T-helper 2 cell treated with Interferon-gamma antibody and Interleukin-4, amounts not matched to agents 5 μg/mL and 100 μg/mL, for 36 hours (primary cell): ENCODE measurements at regions not wholly inside any gene's neighbourhood (a gene's known extent, or its start where the extent isn't known, plus 50 kb on each side); places are given as distances from the start of the nearest gene placed in this dataset.

Source experiments
- DNase-seq: peaks from one replicate; pipeline ENCODE4 v3.0.0; 2021; ENCODE audit warnings: low spot score
- H3K27ac Mint-ChIP-seq: one replicate; pipeline ENCODE4 v1.8.0; 2021; ENCODE audit warnings: mild to moderate bottlenecking, mixed read lengths
- H3K27me3 Mint-ChIP-seq: one replicate; pipeline ENCODE4 v1.8.0; 2021; ENCODE audit warnings: low read depth, mixed read lengths
- H3K36me3 Mint-ChIP-seq: one replicate; pipeline ENCODE4 v1.8.0; 2021; ENCODE audit warnings: low read depth, mixed read lengths
- H3K4me1 Mint-ChIP-seq: one replicate; pipeline ENCODE4 v1.8.0; 2021; ENCODE audit warnings: low read depth, mixed read lengths
- H3K4me3 Mint-ChIP-seq: one replicate; pipeline ENCODE4 v1.8.0; 2022; ENCODE audit warnings: mild to moderate bottlenecking, moderate library complexity, mixed read lengths
- H3K9me3 Mint-ChIP-seq: one replicate; pipeline ENCODE4 v1.8.0; 2021; ENCODE audit warnings: mixed read lengths

DNA sequence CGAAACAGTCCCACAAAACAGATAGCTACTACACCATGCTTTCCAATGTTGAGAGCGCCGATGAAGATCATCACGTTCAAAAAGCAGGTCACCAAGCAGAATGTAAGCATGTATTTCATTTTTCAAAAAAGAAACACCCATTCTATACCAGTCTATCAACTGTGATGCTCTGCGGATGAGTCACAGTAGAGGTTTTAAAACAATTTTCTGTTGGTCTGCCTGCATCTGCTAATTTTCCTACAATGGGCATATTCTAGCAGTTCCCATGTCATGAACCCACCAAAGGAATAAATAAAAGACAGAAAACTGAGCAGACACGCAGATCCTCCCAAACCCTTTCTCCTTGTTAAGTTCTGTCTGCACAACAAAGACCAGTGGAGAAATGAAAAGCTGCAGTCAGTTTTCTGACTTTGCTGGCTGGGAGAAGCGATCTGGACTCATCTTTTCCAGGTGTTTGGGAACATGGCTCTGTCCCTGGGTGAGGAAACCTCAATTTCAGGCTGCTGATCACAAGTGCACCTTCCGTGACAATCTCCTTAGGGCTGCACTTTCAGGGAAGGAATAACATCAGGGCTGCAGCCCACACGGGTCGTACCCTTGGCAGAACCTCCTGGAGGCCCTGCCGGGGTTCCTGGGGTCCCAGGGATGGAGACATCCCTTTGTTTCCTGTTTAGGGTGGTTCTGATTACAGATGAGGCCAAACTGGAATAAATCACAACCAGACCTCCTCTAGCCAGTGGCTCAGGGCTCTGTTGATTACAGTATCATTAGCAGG is 200.1 kb downstream of the BMP7 start:
- Mint-ChIP-seq H3K4me3 (no peak overlapping the region), H3K9me3 (no peaks in the 10 kb centered on the region), H3K27me3 (peaks cover 18% of the 10 kb centered on the region), H3K36me3 (no peaks in the 10 kb centered on the region), H3K27ac (no peak overlapping the region), H3K4me1 (peaks cover 2% of the 10 kb centered on the region)
- no peak for DNase-seq

DNA sequence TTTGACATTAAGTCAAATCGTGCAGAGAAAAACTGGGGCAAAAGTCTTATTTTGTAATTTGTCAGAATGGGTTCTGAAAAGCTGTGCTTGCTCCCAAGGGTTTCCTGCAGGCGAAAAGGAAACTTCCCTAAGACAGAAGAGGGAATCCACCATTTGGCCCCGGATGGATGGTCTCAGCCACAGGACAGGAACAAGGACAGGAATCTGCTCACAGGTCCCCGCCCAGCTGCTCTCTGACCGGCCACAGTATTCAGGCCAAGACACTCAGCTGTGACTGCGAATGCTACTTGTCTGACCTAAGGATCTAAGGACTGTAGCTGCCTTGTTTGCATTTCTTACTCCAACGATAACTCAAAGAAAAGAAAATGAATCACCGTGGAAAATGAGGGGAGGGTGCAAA is 197.0 kb downstream of the BMP7 start:
- no peak for DNase-seq
- Mint-ChIP-seq H3K27ac (no peak overlapping the region), H3K4me1 (peaks cover 2% of the 10 kb centered on the region), H3K27me3 (peaks cover 25% of the 10 kb centered on the region), H3K9me3 (no peaks in the 10 kb centered on the region), H3K36me3 (no peaks in the 10 kb centered on the region), H3K4me3 (no peak overlapping the region)

- no peaks in the 10 kb centered on the region for H3K36me3 Mint-ChIP-seq
- peaks cover 2% of the 10 kb centered on the region for H3K4me1 Mint-ChIP-seq
- H3K4me3 Mint-ChIP-seq, result no peak overlapping the region
- no peaks in the 10 kb centered on the region for H3K9me3 Mint-ChIP-seq
- peaks cover 22% of the 10 kb centered on the region for H3K27me3 Mint-ChIP-seq
- DNase-seq, result no peak
- H3K27ac Mint-ChIP-seq, result no peak overlapping the region
These were observed 196.1 kb downstream of the BMP7 start for GRCh38 chr20:57070296-57070695.

- Mint-ChIP-seq H3K36me3 (no peaks in the 10 kb centered on the region), H3K4me1 (peaks cover 2% of the 10 kb centered on the region), H3K27ac (no peak overlapping the region), H3K27me3 (peaks cover 18% of the 10 kb centered on the region), H3K4me3 (no peak overlapping the region), H3K9me3 (no peaks in the 10 kb centered on the region)
- no peak for DNase-seq
These were observed 195.1 kb downstream of the BMP7 start for GRCh38 chr20:57071283-57071731.

- peaks cover 18% of the 10 kb centered on the region for H3K27me3 Mint-ChIP-seq
- no peak for DNase-seq
- no peaks in the 10 kb centered on the region for H3K36me3 Mint-ChIP-seq
- H3K9me3 Mint-ChIP-seq, result no peaks in the 10 kb centered on the region
- no peak overlapping the region for H3K4me3 Mint-ChIP-seq
- H3K27ac Mint-ChIP-seq, result no peak overlapping the region
- H3K4me1 Mint-ChIP-seq, result peaks cover 2% of the 10 kb centered on the region
These were observed 194.4 kb downstream of the BMP7 start for GRCh38 chr20:57071954-57072583.

DNA sequence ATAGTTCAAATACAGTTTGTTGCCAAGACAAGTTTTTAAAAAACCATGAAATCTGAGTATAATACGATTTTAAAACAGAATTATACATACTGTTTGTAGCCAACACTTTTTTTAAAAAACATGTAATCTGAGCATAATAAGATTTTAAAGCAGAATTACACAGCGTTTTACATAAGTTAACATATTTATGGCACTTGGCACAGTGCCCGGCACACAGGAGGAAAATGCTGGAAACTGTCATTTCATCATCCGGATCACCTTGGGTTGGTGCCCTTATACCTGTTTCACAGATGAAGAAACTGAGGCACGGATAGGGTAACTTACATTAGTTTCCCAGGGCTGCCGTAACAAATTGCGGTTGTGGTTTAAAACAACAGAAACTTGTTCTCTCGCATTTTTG is 193.0 kb downstream of the BMP7 start:
- Mint-ChIP-seq H3K4me3 (no peak overlapping the region), H3K27me3 (peaks cover 14% of the 10 kb centered on the region), H3K4me1 (peaks cover 2% of the 10 kb centered on the region), H3K27ac (no peak overlapping the region), H3K9me3 (peaks cover 6% of the 10 kb centered on the region), H3K36me3 (no peaks in the 10 kb centered on the region)
- no peak for DNase-seq

- H3K4me3 Mint-ChIP-seq, result no peak overlapping the region
- H3K27ac Mint-ChIP-seq, result no peak overlapping the region
- H3K36me3 Mint-ChIP-seq, result no peaks in the 10 kb centered on the region
- peaks cover 17% of the 10 kb centered on the region for H3K27me3 Mint-ChIP-seq
- peaks cover 2% of the 10 kb centered on the region for H3K4me1 Mint-ChIP-seq
- peaks cover 14% of the 10 kb centered on the region for H3K9me3 Mint-ChIP-seq
- DNase-seq, result no peak
These were observed 192.1 kb downstream of the BMP7 start for GRCh38 chr20:57074386-57074785.

- peaks cover 2% of the 10 kb centered on the region for H3K4me1 Mint-ChIP-seq
- H3K27ac Mint-ChIP-seq, result no peak overlapping the region
- H3K36me3 Mint-ChIP-seq, result no peaks in the 10 kb centered on the region
- H3K27me3 Mint-ChIP-seq, result peaks cover 17% of the 10 kb centered on the region
- no peak for DNase-seq
- no peak overlapping the region for H3K4me3 Mint-ChIP-seq
- H3K9me3 Mint-ChIP-seq, result peaks cover 17% of the 10 kb centered on the region
These were observed 191.3 kb downstream of the BMP7 start for GRCh38 chr20:57075181-57075580.

DNA sequence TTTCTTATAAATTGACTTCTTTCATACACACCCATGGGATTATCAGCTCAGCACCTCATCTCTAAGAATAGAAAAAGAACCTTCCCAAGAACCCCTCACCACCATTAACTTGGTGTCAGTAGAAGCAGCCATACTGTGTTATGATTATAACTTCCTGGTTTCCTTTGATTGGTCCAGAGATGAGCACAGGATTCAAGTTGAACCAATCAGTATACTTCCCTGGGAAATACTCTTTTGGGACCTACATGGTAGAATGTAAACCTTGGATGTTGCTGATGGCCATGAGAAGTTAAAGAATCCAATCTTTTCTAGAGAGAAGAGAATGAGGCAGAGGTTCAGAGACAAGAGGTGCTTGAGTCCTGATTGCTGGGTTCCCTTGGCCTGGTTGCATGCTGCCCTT is 190.8 kb downstream of the BMP7 start:
- Mint-ChIP-seq H3K27ac (no peak overlapping the region), H3K4me1 (peaks cover 2% of the 10 kb centered on the region), H3K9me3 (peaks cover 17% of the 10 kb centered on the region), H3K4me3 (no peak overlapping the region), H3K27me3 (peaks cover 17% of the 10 kb centered on the region), H3K36me3 (no peaks in the 10 kb centered on the region)
- DNase-seq, result no peak

DNA sequence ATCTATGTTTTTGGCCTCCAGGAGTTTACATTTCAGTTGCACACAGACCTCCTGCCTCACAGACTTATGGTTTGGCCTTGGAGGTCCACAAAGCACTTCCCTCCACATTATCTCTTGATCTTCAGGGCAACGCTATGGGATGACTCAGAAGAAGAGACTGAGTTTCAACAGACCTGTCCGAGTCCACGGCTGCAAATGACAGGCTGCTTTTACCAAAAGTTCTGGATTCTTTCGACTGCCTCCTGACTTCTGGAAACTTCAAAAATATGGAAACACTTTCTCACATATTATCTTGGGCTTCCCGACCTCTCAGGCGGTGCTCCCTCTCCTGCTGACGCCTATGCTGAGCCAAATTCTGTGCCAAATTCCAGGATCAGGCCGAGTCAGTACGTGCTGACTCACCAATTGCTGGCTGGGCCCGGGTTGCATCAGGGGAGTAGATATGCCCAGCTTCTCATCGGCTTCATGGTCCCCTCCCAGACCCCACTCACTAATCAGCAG is 190.2 kb downstream of the BMP7 start:
- Mint-ChIP-seq H3K9me3 (peaks cover 17% of the 10 kb centered on the region), H3K4me3 (no peak overlapping the region), H3K27me3 (peaks cover 14% of the 10 kb centered on the region), H3K27ac (no peak overlapping the region), H3K4me1 (peaks cover 1% of the 10 kb centered on the region), H3K36me3 (no peaks in the 10 kb centered on the region)
- no peak for DNase-seq

DNA sequence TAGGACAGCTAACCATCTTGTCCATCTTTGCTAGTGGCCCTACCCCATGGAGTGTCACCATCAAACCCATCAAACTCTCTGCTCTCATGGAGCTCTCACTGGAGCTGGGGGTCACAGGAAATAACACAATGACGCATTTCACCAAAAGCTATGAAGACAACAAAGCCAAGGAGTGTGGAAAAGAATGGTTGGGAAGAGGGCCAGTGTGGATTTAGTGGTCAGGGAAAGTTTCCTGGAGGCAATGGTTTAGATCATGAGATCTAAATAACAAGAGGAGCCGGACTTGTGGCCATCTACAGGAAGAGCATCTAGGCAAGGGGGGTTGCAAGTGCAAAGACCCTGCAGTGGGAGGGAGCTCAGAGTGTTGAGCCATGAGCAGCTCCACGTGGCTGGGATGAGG is 189.5 kb downstream of the BMP7 start:
- Mint-ChIP-seq H3K27ac (no peak overlapping the region), H3K4me3 (no peak overlapping the region), H3K9me3 (peaks cover 17% of the 10 kb centered on the region), H3K36me3 (no peaks in the 10 kb centered on the region), H3K27me3 (peaks cover 6% of the 10 kb centered on the region), H3K4me1 (no peaks in the 10 kb centered on the region)
- no peak for DNase-seq

GRCh38 chr20:57078116-57078515 is 188.3 kb downstream of the BMP7 start:
- Mint-ChIP-seq H3K4me1 (no peaks in the 10 kb centered on the region), H3K27me3 (peaks cover 3% of the 10 kb centered on the region), H3K27ac (no peak overlapping the region), H3K36me3 (no peaks in the 10 kb centered on the region), H3K9me3 (peaks cover 17% of the 10 kb centered on the region), H3K4me3 (no peak overlapping the region)
- DNase-seq, result no peak

DNA sequence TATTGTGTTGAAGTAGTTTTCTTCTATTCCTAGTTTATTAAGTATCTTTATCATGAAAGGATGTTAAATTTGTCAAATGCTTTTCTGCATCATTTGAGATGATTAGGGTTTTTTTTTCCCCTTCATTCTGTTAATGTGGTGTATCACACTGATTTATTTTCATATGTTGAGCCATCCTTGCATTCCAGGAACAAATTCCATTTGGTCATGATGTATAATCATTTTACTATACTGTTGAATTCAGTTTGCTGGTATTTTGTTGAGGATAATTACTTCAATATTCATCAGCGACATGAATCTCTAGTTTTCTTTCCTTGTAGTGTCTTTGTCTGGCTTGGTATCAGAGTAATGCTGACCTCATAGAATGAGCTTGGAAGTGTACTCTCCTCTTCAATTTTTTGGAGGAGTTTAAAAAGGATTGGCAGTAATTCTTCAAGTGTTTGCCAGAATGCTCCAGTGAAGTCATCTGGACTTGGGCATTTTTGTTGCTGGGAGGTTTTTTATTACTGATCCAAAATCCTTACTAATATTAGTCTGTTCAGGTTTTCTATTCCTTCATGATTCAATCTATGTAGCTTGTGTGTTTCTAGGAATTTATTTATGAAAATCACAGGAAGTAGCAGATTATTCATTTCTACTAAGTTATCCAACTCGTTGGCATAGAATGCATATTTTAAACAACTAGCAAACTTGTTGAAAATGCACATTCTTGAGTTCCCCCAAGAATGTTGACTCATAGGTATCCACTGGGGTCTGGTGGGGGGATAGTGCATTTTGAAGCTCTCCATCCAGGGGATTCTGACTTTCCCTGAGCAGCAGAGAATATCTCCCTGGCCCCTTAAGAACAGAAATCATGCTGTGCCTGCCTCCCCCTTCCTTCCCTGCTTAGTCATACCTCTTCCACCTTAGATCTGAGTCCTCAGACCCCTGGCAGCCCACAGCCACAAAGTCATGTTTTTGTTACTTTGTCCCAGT is 187.1 kb downstream of the BMP7 start:
- H3K4me3 Mint-ChIP-seq, result no peak overlapping the region
- H3K36me3 Mint-ChIP-seq, result no peaks in the 10 kb centered on the region
- peaks cover 17% of the 10 kb centered on the region for H3K9me3 Mint-ChIP-seq
- no peak for DNase-seq
- H3K4me1 Mint-ChIP-seq, result no peaks in the 10 kb centered on the region
- H3K27me3 Mint-ChIP-seq, result peaks cover 3% of the 10 kb centered on the region
- H3K27ac Mint-ChIP-seq, result no peak overlapping the region

GRCh38 chr20:57080796-57081195 is 185.6 kb downstream of the BMP7 start:
- Mint-ChIP-seq H3K4me3 (no peak overlapping the region), H3K4me1 (no peaks in the 10 kb centered on the region), H3K27me3 (peaks cover 3% of the 10 kb centered on the region), H3K9me3 (peaks cover 17% of the 10 kb centered on the region), H3K27ac (no peak overlapping the region), H3K36me3 (no peaks in the 10 kb centered on the region)
- DNase-seq, result no peak
